Endothelial cell (in vitro differentiated cells): ENCODE measurements at regions not wholly inside any gene's neighbourhood (a gene's known extent, or its start where the extent isn't known, plus 50 kb on each side); places are given as distances from the start of the nearest gene placed in this dataset.

ENCODE experiments used
- DNase-seq: peaks from one replicate; pipeline ENCODE4 v3.0.0; 2021; ENCODE audit warnings: low spot score
- H3K27ac Mint-ChIP-seq: one replicate; pipeline ENCODE4 v1.8.0; 2021; ENCODE audit warnings: mixed read lengths, inconsistent platforms; ENCODE audit not compliant: unreplicated experiment
- H3K27me3 Mint-ChIP-seq: one replicate; pipeline ENCODE4 v1.8.0; 2021; ENCODE audit warnings: mild to moderate bottlenecking, moderate library complexity, mixed read lengths, inconsistent platforms; ENCODE audit not compliant: unreplicated experiment
- H3K36me3 Mint-ChIP-seq: one replicate; pipeline ENCODE4 v1.8.0; 2021; ENCODE audit warnings: mild to moderate bottlenecking, low read depth, mixed read lengths, inconsistent platforms; ENCODE audit not compliant: unreplicated experiment
- H3K4me1 Mint-ChIP-seq: one replicate; pipeline ENCODE4 v1.8.0; 2021; ENCODE audit warnings: mild to moderate bottlenecking, mixed read lengths, inconsistent platforms; ENCODE audit not compliant: unreplicated experiment
- H3K4me3 Mint-ChIP-seq: one replicate; pipeline ENCODE4 v1.8.0; 2021; ENCODE audit warnings: mild to moderate bottlenecking, mixed read lengths, inconsistent platforms; ENCODE audit not compliant: unreplicated experiment
- H3K9me3 Mint-ChIP-seq: one replicate; pipeline ENCODE4 v1.8.0; 2021; ENCODE audit warnings: mixed read lengths, inconsistent platforms; ENCODE audit not compliant: unreplicated experiment
- TF ChIP-seq, protein P1 (sequence below): fragments of 200-600 bp; sonication (generic); IDR thresholded peaks from one replicate; pipeline ENCODE4 v1.5.0; 2021; ENCODE audit warnings: antibody characterized with exemption; ENCODE audit not compliant: unreplicated experiment

GRCh38 chr5:168104811-168105481, 186.5 kb upstream of the WWC1 start:
- Mint-ChIP-seq H3K9me3 (no peaks in the 10 kb centered on the region), H3K4me1 (peaks cover 21% of the 10 kb centered on the region), H3K27me3 (no peaks in the 10 kb centered on the region), H3K4me3 (no peak overlapping the region), H3K27ac (no peak overlapping the region), H3K36me3 (no peaks in the 10 kb centered on the region)
- TF ChIP-seq, protein P1, sequence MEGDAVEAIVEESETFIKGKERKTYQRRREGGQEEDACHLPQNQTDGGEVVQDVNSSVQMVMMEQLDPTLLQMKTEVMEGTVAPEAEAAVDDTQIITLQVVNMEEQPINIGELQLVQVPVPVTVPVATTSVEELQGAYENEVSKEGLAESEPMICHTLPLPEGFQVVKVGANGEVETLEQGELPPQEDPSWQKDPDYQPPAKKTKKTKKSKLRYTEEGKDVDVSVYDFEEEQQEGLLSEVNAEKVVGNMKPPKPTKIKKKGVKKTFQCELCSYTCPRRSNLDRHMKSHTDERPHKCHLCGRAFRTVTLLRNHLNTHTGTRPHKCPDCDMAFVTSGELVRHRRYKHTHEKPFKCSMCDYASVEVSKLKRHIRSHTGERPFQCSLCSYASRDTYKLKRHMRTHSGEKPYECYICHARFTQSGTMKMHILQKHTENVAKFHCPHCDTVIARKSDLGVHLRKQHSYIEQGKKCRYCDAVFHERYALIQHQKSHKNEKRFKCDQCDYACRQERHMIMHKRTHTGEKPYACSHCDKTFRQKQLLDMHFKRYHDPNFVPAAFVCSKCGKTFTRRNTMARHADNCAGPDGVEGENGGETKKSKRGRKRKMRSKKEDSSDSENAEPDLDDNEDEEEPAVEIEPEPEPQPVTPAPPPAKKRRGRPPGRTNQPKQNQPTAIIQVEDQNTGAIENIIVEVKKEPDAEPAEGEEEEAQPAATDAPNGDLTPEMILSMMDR, result peak; percentile 36
- peak; percentile 11 for DNase-seq

DNA sequence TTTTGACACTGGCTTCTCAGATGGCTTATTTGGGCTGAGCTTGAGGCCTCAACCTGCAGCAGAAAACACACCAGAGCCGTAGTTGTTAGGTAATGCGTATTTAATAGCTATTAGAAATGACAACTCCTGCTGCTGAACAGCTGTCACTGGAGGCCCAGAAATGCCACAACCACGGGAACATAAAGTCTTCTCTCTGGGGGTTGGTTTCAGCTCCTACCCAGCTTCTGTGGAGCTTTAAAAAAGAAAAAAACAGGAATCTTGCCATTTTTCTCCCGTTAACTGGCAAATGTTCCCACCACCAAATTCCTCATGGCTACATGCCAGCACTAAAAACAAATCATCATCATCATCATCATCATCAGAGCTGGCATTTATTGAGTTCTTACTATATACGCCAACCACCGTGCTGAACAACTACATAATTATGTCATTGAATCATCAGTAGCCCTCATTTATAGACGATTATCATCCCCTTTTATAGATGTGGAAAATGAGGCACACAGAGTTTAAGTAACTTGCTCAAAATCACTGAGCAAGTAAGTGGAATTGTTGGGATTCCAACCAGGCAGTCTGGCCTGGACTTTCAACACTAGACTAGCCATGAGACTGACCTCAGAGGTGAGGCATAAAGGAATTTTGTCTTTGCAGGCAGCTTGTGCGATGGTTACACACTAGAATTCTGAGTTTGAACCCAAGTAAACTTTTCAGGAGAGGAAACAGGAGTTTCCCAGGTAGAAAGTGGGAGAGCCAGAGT, 185.3 kb upstream of the WWC1 start:
- H3K36me3 Mint-ChIP-seq, result no peaks in the 10 kb centered on the region
- no peak for DNase-seq
- H3K4me3 Mint-ChIP-seq, result no peak overlapping the region
- TF ChIP-seq, protein P1, result no peak
- peaks cover 21% of the 10 kb centered on the region for H3K4me1 Mint-ChIP-seq
- no peaks in the 10 kb centered on the region for H3K27me3 Mint-ChIP-seq
- no peaks in the 10 kb centered on the region for H3K9me3 Mint-ChIP-seq
- no peak overlapping the region for H3K27ac Mint-ChIP-seq

GRCh38 chr5:168109441-168109840, 182.0 kb upstream of the WWC1 start:
- H3K27me3 Mint-ChIP-seq, result no peaks in the 10 kb centered on the region
- TF ChIP-seq, protein P1, result no peak
- no peak overlapping the region for H3K4me3 Mint-ChIP-seq
- H3K36me3 Mint-ChIP-seq, result no peaks in the 10 kb centered on the region
- no peak for DNase-seq
- H3K27ac Mint-ChIP-seq, result no peak overlapping the region
- no peaks in the 10 kb centered on the region for H3K9me3 Mint-ChIP-seq
- H3K4me1 Mint-ChIP-seq, result peaks cover 21% of the 10 kb centered on the region

- Mint-ChIP-seq H3K4me1 (peaks cover 12% of the 10 kb centered on the region), H3K4me3 (no peak overlapping the region), H3K27me3 (no peaks in the 10 kb centered on the region), H3K9me3 (no peaks in the 10 kb centered on the region), H3K36me3 (no peaks in the 10 kb centered on the region), H3K27ac (no peak overlapping the region)
- no peak for DNase-seq
- TF ChIP-seq, protein P1, result no peak
Observed at GRCh38 chr5:168110384-168110783, 181.1 kb upstream of the WWC1 start.
